CD4-positive, alpha-beta T cell (primary cell): ENCODE measurements at regions not wholly inside any gene's neighbourhood (a gene's known extent, or its start where the extent isn't known, plus 50 kb on each side); places are given as distances from the start of the nearest gene placed in this dataset.

Experiments
- ATAC-seq: fragments of 200-7000 bp; cut with Tn5 transposase; one replicate; pipeline ENCODE4 v1.10.0; 2022; ENCODE audit warnings: mild to moderate bottlenecking; ENCODE audit not compliant: poor library complexity
- CTCF ChIA-PET: fragments of 350-600 bp; sonication (Branson Sonifier 250); formaldehyde crosslinking; loops from one replicate; lab custom pipeline; 2021; ENCODE audit warnings: antibody characterized with exemption, inconsistent platforms; lab: Charles Lee
- POLR2A ChIA-PET: fragments of 350-600 bp; sonication (Branson Sonifier 250); formaldehyde crosslinking; loops from one replicate; lab custom pipeline; 2021; ENCODE audit warnings: antibody characterized with exemption, inconsistent platforms; lab: Charles Lee
- DNase-seq, 14 experiments: peaks; one replicate each; pipeline ENCODE4 v3.0.0-alpha.2; 2013 to 2020; ENCODE audit warnings: mixed read lengths in 2 of 14
- H3K27ac ChIP-seq, 2 donors: one replicate each; pipeline versions ENCODE4 v1.5.1 to v1.7.0; 2013; ENCODE audit warnings: low read length in 2 of 2, low read depth in 1 of 2, mild to moderate bottlenecking in 1 of 2
- H3K27me3 ChIP-seq, 2 experiments: 1 replicate in 1 of 2; 2 replicates in 1 of 2; pipeline versions ENCODE4 v1.6.1 to v1.7.0; 2013; ENCODE audit warnings: low read length in 2 of 2, control low read depth in 1 of 2, mild to moderate bottlenecking in 1 of 2, moderate library complexity in 1 of 2; ENCODE audit not compliant: insufficient read depth in 2 of 2, control insufficient read depth in 1 of 2
- H3K36me3 ChIP-seq: one replicate; pipeline ENCODE4 v1.6.1; 2013; ENCODE audit warnings: low read length, control low read depth; ENCODE audit not compliant: insufficient read depth
- H3K4me1 ChIP-seq: one replicate; pipeline ENCODE4 v1.6.1; 2013; ENCODE audit warnings: low read length, control low read depth; ENCODE audit not compliant: insufficient read depth
- H3K4me3 ChIP-seq: one replicate; pipeline ENCODE4 v1.5.1; 2013; ENCODE audit warnings: mild to moderate bottlenecking, low read length, moderate library complexity
- H3K9me3 ChIP-seq, 2 experiments: 1 replicate in 1 of 2; 2 replicates in 1 of 2; pipeline versions ENCODE4 v1.6.1 to v1.7.0; 2013; ENCODE audit warnings: low read length in 2 of 2, mild to moderate bottlenecking in 2 of 2, control low read depth in 1 of 2, moderate library complexity in 1 of 2; ENCODE audit not compliant: control insufficient read depth in 1 of 2, insufficient read depth in 1 of 2
- H3K27ac Mint-ChIP-seq: one replicate; pipeline ENCODE4 v1.8.0; 2020; ENCODE audit warnings: mixed read lengths
- H3K27me3 Mint-ChIP-seq: one replicate; pipeline ENCODE4 v1.8.0; 2021; ENCODE audit warnings: mixed read lengths
- H3K36me3 Mint-ChIP-seq: one replicate; pipeline ENCODE4 v1.8.0; 2021; ENCODE audit warnings: low read depth, mixed read lengths
- H3K4me1 Mint-ChIP-seq: one replicate; pipeline ENCODE4 v1.8.0; 2021; ENCODE audit warnings: low read depth, mixed read lengths
- H3K4me3 Mint-ChIP-seq: one replicate; pipeline ENCODE4 v1.8.0; 2020; ENCODE audit warnings: mild to moderate bottlenecking, mixed read lengths
- H3K9me3 Mint-ChIP-seq: one replicate; pipeline ENCODE4 v1.8.0; 2020; ENCODE audit warnings: mixed read lengths
- intact Hi-C, 2 experiments: fragments of 100-400 bp; cut with DNase I in 1 of 2; cut with micrococcal nuclease in 1 of 2; formaldehyde crosslinking; loops; one replicate each; pipeline versions ENCODE4 v1.15.1 to v1.9.0; 2023 to 2025; cut with DNase I, micrococcal nuclease
- TF ChIP-seq, protein P1 (sequence below): fragments of 200-600 bp; IDR thresholded peaks from one replicate; pipeline ENCODE4 v1.8.0; 2022; ENCODE audit warnings: antibody characterized with exemption, mild to moderate bottlenecking

DNA sequence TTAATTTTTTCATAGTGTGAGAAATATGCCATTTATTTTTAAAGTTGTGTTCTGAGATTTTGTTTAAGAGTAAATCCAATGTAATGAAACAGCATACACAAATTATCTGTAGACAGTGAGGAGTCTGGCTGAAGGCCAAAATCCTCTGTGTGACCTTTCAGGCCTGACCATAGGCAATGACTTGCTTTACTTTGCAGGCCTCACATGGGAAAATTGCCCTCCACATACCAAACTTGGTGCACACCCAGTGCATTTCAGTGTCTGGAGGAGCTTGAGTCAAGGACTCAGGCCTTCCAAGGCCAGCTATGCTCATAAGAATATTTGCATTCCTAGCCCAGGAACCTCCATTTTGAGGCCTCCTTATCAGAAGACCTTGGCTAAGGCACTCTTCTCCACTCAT is 430.1 kb downstream of the GABRG1 start:
- DNase-seq (no peak), ATAC-seq (no peak)
- ChIA-PET POLR2A (no interaction called here), CTCF (no interaction called here)
- intact Hi-C loops, result no loop called here
- TF ChIP-seq, protein P1, sequence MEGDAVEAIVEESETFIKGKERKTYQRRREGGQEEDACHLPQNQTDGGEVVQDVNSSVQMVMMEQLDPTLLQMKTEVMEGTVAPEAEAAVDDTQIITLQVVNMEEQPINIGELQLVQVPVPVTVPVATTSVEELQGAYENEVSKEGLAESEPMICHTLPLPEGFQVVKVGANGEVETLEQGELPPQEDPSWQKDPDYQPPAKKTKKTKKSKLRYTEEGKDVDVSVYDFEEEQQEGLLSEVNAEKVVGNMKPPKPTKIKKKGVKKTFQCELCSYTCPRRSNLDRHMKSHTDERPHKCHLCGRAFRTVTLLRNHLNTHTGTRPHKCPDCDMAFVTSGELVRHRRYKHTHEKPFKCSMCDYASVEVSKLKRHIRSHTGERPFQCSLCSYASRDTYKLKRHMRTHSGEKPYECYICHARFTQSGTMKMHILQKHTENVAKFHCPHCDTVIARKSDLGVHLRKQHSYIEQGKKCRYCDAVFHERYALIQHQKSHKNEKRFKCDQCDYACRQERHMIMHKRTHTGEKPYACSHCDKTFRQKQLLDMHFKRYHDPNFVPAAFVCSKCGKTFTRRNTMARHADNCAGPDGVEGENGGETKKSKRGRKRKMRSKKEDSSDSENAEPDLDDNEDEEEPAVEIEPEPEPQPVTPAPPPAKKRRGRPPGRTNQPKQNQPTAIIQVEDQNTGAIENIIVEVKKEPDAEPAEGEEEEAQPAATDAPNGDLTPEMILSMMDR, result no peak
- H3K4me1 ChIP-seq, result no peaks in the 10 kb centered on the region
- Mint-ChIP-seq H3K4me3 (no peak overlapping the region), H3K36me3 (no peaks in the 10 kb centered on the region), H3K4me1 (no peaks in the 10 kb centered on the region), H3K27me3 (no peaks in the 10 kb centered on the region), H3K27ac (no peak overlapping the region), H3K9me3 (peaks cover 14% of the 10 kb centered on the region)
- no peak overlapping the region for H3K27ac ChIP-seq
- no peaks in the 10 kb centered on the region for H3K27me3 ChIP-seq
- H3K4me3 ChIP-seq, result no peak overlapping the region
- H3K9me3 ChIP-seq, result no peaks in the 10 kb centered on the region
- H3K36me3 ChIP-seq, result no peaks in the 10 kb centered on the region

GRCh38 chr4:45692131-45692735 is 431.6 kb downstream of the GABRG1 start:
- POLR2A ChIA-PET, result no interaction called here
- no peak for DNase-seq
- no peak overlapping the region for H3K27ac Mint-ChIP-seq

DNA sequence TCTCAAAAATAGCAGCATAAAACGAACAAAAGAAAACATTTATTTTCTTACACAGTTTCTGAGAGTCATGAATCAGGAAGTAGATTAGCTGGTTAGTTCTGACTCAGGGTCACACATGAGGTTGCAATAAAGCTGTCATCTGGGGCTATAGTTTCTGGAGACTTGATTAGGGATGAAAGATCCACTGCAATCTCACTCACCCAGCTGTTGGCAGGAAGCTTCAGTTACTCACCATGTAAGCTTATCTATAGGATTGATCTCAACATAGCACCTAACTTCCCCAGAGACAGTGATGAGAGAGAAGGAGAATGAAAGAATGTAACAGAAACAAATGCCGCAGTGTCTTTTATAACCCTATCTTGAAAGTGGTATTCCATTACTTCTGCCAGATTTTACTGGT is 435.5 kb downstream of the GABRG1 start:
- H3K4me3 Mint-ChIP-seq, result no peak overlapping the region
- no peaks in the 10 kb centered on the region for H3K4me1 Mint-ChIP-seq
- H3K27me3 Mint-ChIP-seq, result no peaks in the 10 kb centered on the region
- peaks cover 13% of the 10 kb centered on the region for H3K9me3 Mint-ChIP-seq
- no peaks in the 10 kb centered on the region for H3K36me3 ChIP-seq
- H3K27ac Mint-ChIP-seq, result no peak overlapping the region
- no peaks in the 10 kb centered on the region for H3K4me1 ChIP-seq
- H3K27ac ChIP-seq, result no peak overlapping the region
- intact Hi-C loops, result no loop called here
- ATAC-seq, result no peak
- DNase-seq, result no peak
- no peaks in the 10 kb centered on the region for H3K9me3 ChIP-seq
- no peaks in the 10 kb centered on the region for H3K27me3 ChIP-seq
- ChIA-PET POLR2A (no interaction called here), CTCF (no interaction called here)
- no peaks in the 10 kb centered on the region for H3K36me3 Mint-ChIP-seq
- no peak overlapping the region for H3K4me3 ChIP-seq
- TF ChIP-seq, protein P1, result no peak

More at GRCh38 chr4:45692131-45692735, 431.6 kb downstream of the GABRG1 start:
- Mint-ChIP-seq H3K4me3 (no peak overlapping the region), H3K9me3 (peaks cover 11% of the 10 kb centered on the region), H3K4me1 (no peaks in the 10 kb centered on the region), H3K36me3 (no peaks in the 10 kb centered on the region), H3K27me3 (no peaks in the 10 kb centered on the region)
- Histone ChIP-seq H3K27me3 (no peaks in the 10 kb centered on the region), H3K4me3 (no peak overlapping the region), H3K9me3 (no peaks in the 10 kb centered on the region), H3K27ac (no peak overlapping the region), H3K36me3 (no peaks in the 10 kb centered on the region), H3K4me1 (no peaks in the 10 kb centered on the region)
- CTCF ChIA-PET, result no interaction called here
- intact Hi-C loops, result no loop called here
- no peak for ATAC-seq
- TF ChIP-seq, protein P1, result no peak
